A172 (cell line): ENCODE measurements at regions not wholly inside any gene's neighbourhood (a gene's known extent, or its start where the extent isn't known, plus 50 kb on each side); places are given as distances from the start of the nearest gene placed in this dataset.
"Not testable (repeated sequence)": the region's sequence is repeated elsewhere in the genome, so short reads cannot be mapped to it uniquely, and the experiment has no call there.

Source experiments
- DNase-seq: peaks from one replicate; pipeline ENCODE4 v3.0.0-alpha.2; 2015; ENCODE audit warnings: low spot score

GRCh38 chr15:30030345-30030744, 52.4 kb upstream of the GOLGA8J start:
- no peak for DNase-seq

- DNase-seq: no peak
These were observed 58.9 kb upstream of the GOLGA8J start for GRCh38 chr15:30023798-30024295.

GRCh38 chr15:30010746-30011145, 72.0 kb upstream of the GOLGA8J start:
- no peak for DNase-seq

GRCh38 chr15:30008156-30008555, 74.6 kb upstream of the GOLGA8J start:
- no peak for DNase-seq

- DNase-seq: no peak
These were observed 81.2 kb upstream of the GOLGA8J start for GRCh38 chr15:30001602-30002001.

GRCh38 chr15:29998033-29998432, 84.7 kb upstream of the GOLGA8J start:
- no peak for DNase-seq

- no peak for DNase-seq
These were observed 85.3 kb upstream of the GOLGA8J start for GRCh38 chr15:29997499-29997898.

GRCh38 chr15:29994284-29994683, 88.5 kb upstream of the GOLGA8J start:
- DNase-seq: no peak

- no peak for DNase-seq
These were observed 91.8 kb upstream of the GOLGA8J start for GRCh38 chr15:29990954-29991353.

- no peak for DNase-seq
These were observed 92.7 kb upstream of the GOLGA8J start for GRCh38 chr15:29990035-29990434.

GRCh38 chr15:29988701-29989100, 94.1 kb upstream of the GOLGA8J start:
- peak; percentile 13 for DNase-seq

- no peak for DNase-seq
These were observed 95.8 kb upstream of the GOLGA8J start for GRCh38 chr15:29986946-29987345.

- DNase-seq: no peak
These were observed 104.1 kb upstream of the GOLGA8J start for GRCh38 chr15:29978411-29979382.

GRCh38 chr15:29974056-29974455, 108.7 kb upstream of the GOLGA8J start:
- not testable (repeated sequence) for DNase-seq

GRCh38 chr15:29972051-29972450, 110.7 kb upstream of the GOLGA8J start:
- DNase-seq: no peak

- DNase-seq: no peak
These were observed 112.4 kb upstream of the GOLGA8J start for GRCh38 chr15:29970402-29970695.

- no peak for DNase-seq
These were observed 113.0 kb upstream of the GOLGA8J start for GRCh38 chr15:29969562-29970401.

- DNase-seq: no peak
These were observed 113.7 kb upstream of the GOLGA8J start for GRCh38 chr15:29968895-29969561.

- DNase-seq: no peak
These were observed 114.5 kb upstream of the GOLGA8J start for GRCh38 chr15:29968099-29968894.

GRCh38 chr15:29962407-29962806, 120.3 kb upstream of the GOLGA8J start:
- no peak for DNase-seq
